Calu3 (cell line): ENCODE measurements at regions not wholly inside any gene's neighbourhood (a gene's known extent, or its start where the extent isn't known, plus 50 kb on each side); places are given as distances from the start of the nearest gene placed in this dataset.

ENCODE experiments used
- BruUV-seq: library from RNA; stranded (reverse); fragments of 400-500 nt; replicated peaks from 2 replicates; lab custom pipeline; 2021; lab: Mats Ljungman, UMichigan
- CTCF ChIA-PET: fragments of 300-600 bp; sonication (Branson Sonifier 250); formaldehyde crosslinking; loops from one replicate; lab custom pipeline; 2022; ENCODE audit warnings: antibody characterized with exemption; lab: Charles Lee
- DNase-seq: peaks from one replicate; pipeline ENCODE4 v3.0.0; 2022
- H3K27ac Mint-ChIP-seq: one replicate; pipeline ENCODE4 v1.8.0; 2022; ENCODE audit warnings: mixed read lengths; ENCODE audit not compliant: unreplicated experiment
- H3K27me3 Mint-ChIP-seq: one replicate; pipeline ENCODE4 v1.8.0; 2022; ENCODE audit warnings: mixed read lengths; ENCODE audit not compliant: unreplicated experiment
- H3K36me3 Mint-ChIP-seq: one replicate; pipeline ENCODE4 v1.8.0; 2022; ENCODE audit warnings: mild to moderate bottlenecking, moderate library complexity, mixed read lengths; ENCODE audit not compliant: insufficient read depth, unreplicated experiment
- H3K4me1 Mint-ChIP-seq: one replicate; pipeline ENCODE4 v1.8.0; 2022; ENCODE audit warnings: mild to moderate bottlenecking, low read depth, mixed read lengths; ENCODE audit not compliant: unreplicated experiment
- H3K4me3 Mint-ChIP-seq: one replicate; pipeline ENCODE4 v1.8.0; 2022; ENCODE audit warnings: mild to moderate bottlenecking, low read depth, moderate library complexity, mixed read lengths; ENCODE audit not compliant: unreplicated experiment
- H3K9me3 Mint-ChIP-seq: one replicate; pipeline ENCODE4 v1.8.0; 2022; ENCODE audit warnings: low read depth, mixed read lengths; ENCODE audit not compliant: unreplicated experiment
- CTCF ChIP-seq: fragments of 200-600 bp; IDR thresholded peaks from one replicate; pipeline ENCODE4 v1.8.0; 2022; ENCODE audit warnings: antibody characterized with exemption; ENCODE audit not compliant: unreplicated experiment
- intact Hi-C: fragments of 100-400 bp; cut with micrococcal nuclease; formaldehyde crosslinking; loops from one replicate; pipeline ENCODE4 v1.10.0; 2022; ENCODE audit not compliant: unreplicated experiment

- H3K4me3 Mint-ChIP-seq, result no peak overlapping the region
- intact Hi-C loops, result no loop called here
- H3K9me3 Mint-ChIP-seq, result peaks cover 6% of the 10 kb centered on the region
- BruUV-seq, result no TSS peak
- CTCF ChIA-PET, result no interaction called here
- no peak overlapping the region for H3K27ac Mint-ChIP-seq
- no peak for TF ChIP-seq CTCF
- H3K27me3 Mint-ChIP-seq, result no peaks in the 10 kb centered on the region
- no peaks in the 10 kb centered on the region for H3K36me3 Mint-ChIP-seq
- no peaks in the 10 kb centered on the region for H3K4me1 Mint-ChIP-seq
- no peak for DNase-seq
Observed at GRCh38 chr19:31520633-31521032, 171.4 kb upstream of the TSHZ3 start.

- Mint-ChIP-seq H3K4me1 (no peaks in the 10 kb centered on the region), H3K36me3 (no peaks in the 10 kb centered on the region), H3K27me3 (no peaks in the 10 kb centered on the region), H3K4me3 (no peak overlapping the region), H3K9me3 (peaks cover 6% of the 10 kb centered on the region), H3K27ac (no peak overlapping the region)
- intact Hi-C loops, result no loop called here
- no peak for TF ChIP-seq CTCF
- DNase-seq, result no peak
- CTCF ChIA-PET, result no interaction called here
- no TSS peak for BruUV-seq
Observed at GRCh38 chr19:31525610-31526147, 176.4 kb upstream of the TSHZ3 start.

GRCh38 chr19:31527443-31527842 is 178.2 kb upstream of the TSHZ3 start:
- no peaks in the 10 kb centered on the region for H3K4me1 Mint-ChIP-seq
- no peak for TF ChIP-seq CTCF
- BruUV-seq, result no TSS peak
- no peaks in the 10 kb centered on the region for H3K36me3 Mint-ChIP-seq
- no peaks in the 10 kb centered on the region for H3K27me3 Mint-ChIP-seq
- peaks cover 12% of the 10 kb centered on the region for H3K9me3 Mint-ChIP-seq
- CTCF ChIA-PET, result no interaction called here
- H3K27ac Mint-ChIP-seq, result no peak overlapping the region
- intact Hi-C loops, result no loop called here
- no peak for DNase-seq
- no peak overlapping the region for H3K4me3 Mint-ChIP-seq

- peaks cover 15% of the 10 kb centered on the region for H3K9me3 Mint-ChIP-seq
- intact Hi-C loops, result no loop called here
- no peak for DNase-seq
- BruUV-seq, result no TSS peak
- CTCF ChIA-PET, result no interaction called here
- no peaks in the 10 kb centered on the region for H3K36me3 Mint-ChIP-seq
- H3K27me3 Mint-ChIP-seq, result no peaks in the 10 kb centered on the region
- no peaks in the 10 kb centered on the region for H3K4me1 Mint-ChIP-seq
- H3K4me3 Mint-ChIP-seq, result no peak overlapping the region
- no peak overlapping the region for H3K27ac Mint-ChIP-seq
- no peak for TF ChIP-seq CTCF
Observed at GRCh38 chr19:31528261-31528660, 179.0 kb upstream of the TSHZ3 start.
